ENCODE measurements at regions not wholly inside any gene's neighbourhood (a gene's known extent, or its start where the extent isn't known, plus 50 kb on each side); places are given as distances from the start of the nearest gene placed in this dataset.

DNA sequence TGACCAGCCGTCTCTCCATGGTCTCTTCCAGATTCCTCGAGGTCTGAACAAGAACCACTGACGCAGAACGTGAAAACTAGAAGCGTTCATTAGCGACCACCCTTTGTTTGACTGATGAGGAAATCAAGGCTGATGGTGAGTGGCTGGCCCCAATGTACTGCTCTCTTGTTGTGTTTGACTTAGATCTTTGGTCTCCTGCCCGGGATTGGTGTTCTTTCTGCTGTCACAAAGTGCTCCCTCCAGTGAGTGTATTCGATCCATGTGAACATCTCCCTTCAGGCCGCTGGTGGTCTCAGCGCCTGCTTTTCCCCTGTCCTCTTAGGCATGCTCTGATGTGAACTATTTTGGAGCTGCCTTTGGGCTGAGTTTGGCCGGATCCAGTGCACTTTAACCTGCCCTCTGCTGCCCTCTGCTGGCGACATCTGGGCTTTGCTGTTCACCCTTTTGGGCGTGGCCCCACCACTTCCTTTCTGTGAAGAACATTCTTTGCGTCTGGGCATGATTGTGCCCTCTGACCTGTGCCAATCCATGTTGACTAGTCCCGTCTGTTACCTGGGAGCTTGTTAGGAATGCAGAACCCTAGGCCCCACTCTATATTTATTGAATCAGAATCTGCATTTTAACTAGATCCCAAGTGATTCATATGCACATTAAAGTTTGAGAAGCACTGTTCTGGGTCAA, 279.1 kb downstream of the TTC6 start (continued):
- TF ChIP-seq, protein P1, sequence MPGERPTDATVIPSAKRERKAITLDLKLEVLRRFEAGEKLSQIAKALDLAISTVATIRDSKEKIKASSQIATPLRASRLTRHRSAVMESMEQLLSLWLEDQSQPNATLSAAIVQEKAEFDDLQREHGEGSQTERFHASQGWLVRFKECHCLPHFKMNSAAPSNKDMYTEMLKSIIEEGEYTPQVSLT (CRISPR knock-in tag; IDR thresholded peaks at IDR 0.05; ENCODE audit: borderline replicate concordance, low read depth), result no peak
- TF ChIP-seq KLF11 (CRISPR knock-in tag; IDR thresholded peaks at IDR 0.05), result no peak
- TF ChIP-seq AGO2 (optimal IDR thresholded peaks at IDR 0.05; ENCODE audit: low read depth, low read length), result no peak
- 0 out of 4 replicates have a peak, but pooled peaks of 1 of the 2 experiments have one; percentile 13 for TF ChIP-seq MAFK (conservative IDR thresholded peaks at IDR 0.05 in 1 of 2, IDR thresholded peaks at IDR 0.05 in 1 of 2; ENCODE audit: low read length in 2 of 2)
- peak; percentile 67; the same call in 1 of the 2 replicates for TF ChIP-seq ZNF335 (CRISPR knock-in tag; IDR thresholded peaks at IDR 0.05)
- peak; percentile 91 for TF ChIP-seq ELF3 (CRISPR knock-in tag; IDR thresholded peaks at IDR 0.05)
- peak; percentile 83 for TF ChIP-seq ZNF333 (CRISPR knock-in tag; IDR thresholded peaks at IDR 0.05; ENCODE audit: borderline replicate concordance)
- TF ChIP-seq, protein P2, sequence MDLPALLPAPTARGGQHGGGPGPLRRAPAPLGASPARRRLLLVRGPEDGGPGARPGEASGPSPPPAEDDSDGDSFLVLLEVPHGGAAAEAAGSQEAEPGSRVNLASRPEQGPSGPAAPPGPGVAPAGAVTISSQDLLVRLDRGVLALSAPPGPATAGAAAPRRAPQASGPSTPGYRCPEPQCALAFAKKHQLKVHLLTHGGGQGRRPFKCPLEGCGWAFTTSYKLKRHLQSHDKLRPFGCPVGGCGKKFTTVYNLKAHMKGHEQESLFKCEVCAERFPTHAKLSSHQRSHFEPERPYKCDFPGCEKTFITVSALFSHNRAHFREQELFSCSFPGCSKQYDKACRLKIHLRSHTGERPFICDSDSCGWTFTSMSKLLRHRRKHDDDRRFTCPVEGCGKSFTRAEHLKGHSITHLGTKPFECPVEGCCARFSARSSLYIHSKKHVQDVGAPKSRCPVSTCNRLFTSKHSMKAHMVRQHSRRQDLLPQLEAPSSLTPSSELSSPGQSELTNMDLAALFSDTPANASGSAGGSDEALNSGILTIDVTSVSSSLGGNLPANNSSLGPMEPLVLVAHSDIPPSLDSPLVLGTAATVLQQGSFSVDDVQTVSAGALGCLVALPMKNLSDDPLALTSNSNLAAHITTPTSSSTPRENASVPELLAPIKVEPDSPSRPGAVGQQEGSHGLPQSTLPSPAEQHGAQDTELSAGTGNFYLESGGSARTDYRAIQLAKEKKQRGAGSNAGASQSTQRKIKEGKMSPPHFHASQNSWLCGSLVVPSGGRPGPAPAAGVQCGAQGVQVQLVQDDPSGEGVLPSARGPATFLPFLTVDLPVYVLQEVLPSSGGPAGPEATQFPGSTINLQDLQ (CRISPR knock-in tag; IDR thresholded peaks at IDR 0.05), result no peak
- TF ChIP-seq THYN1 (CRISPR knock-in tag; IDR thresholded peaks at IDR 0.05; ENCODE audit: borderline replicate concordance, low read depth), result no peak
- TF ChIP-seq RFXAP (CRISPR knock-in tag; IDR thresholded peaks at IDR 0.05; ENCODE audit: borderline replicate concordance), result no peak; the same call in 1 of the 2 replicates
- TF ChIP-seq ZSCAN21 (CRISPR knock-in tag; IDR thresholded peaks at IDR 0.05; ENCODE audit: borderline replicate concordance), result peak; percentile 75; the same call in 1 of the 2 replicates
- peak; percentile 84; the same call in 1 of the 2 replicates for TF ChIP-seq ZNF616 (CRISPR knock-in tag; IDR thresholded peaks at IDR 0.05; ENCODE audit: low read depth)
- no peak; the same call in 1 of the 2 replicates for TF ChIP-seq ZNF563 (CRISPR knock-in tag; IDR thresholded peaks at IDR 0.05)
- TF ChIP-seq, protein P3, sequence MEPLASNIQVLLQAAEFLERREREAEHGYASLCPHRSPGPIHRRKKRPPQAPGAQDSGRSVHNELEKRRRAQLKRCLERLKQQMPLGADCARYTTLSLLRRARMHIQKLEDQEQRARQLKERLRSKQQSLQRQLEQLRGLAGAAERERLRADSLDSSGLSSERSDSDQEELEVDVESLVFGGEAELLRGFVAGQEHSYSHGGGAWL (CRISPR knock-in tag; IDR thresholded peaks at IDR 0.05), result peak; percentile 68; the same call in 1 of the 2 replicates
- TF ChIP-seq SRSF4 (IDR thresholded peaks at IDR 0.05; ENCODE audit: low read depth, low read length, poor library complexity, severe bottlenecking), result no peak
- TF ChIP-seq CC2D1A (CRISPR knock-in tag; IDR thresholded peaks at IDR 0.05), result peak; percentile 82; the same call in 1 of the 2 replicates
- no peak for TF ChIP-seq SP2 (CRISPR knock-in tag; IDR thresholded peaks at IDR 0.05)
- peak; percentile 69; the same call in 1 of the 2 replicates for TF ChIP-seq SP4 (CRISPR knock-in tag; IDR thresholded peaks at IDR 0.05)
- TF ChIP-seq NR3C1 (CRISPR knock-in tag; IDR thresholded peaks at IDR 0.05), result no peak
- TF ChIP-seq GZF1 (CRISPR knock-in tag; IDR thresholded peaks at IDR 0.05), result no peak; the same call in 1 of the 2 replicates
- TF ChIP-seq, protein P4, sequence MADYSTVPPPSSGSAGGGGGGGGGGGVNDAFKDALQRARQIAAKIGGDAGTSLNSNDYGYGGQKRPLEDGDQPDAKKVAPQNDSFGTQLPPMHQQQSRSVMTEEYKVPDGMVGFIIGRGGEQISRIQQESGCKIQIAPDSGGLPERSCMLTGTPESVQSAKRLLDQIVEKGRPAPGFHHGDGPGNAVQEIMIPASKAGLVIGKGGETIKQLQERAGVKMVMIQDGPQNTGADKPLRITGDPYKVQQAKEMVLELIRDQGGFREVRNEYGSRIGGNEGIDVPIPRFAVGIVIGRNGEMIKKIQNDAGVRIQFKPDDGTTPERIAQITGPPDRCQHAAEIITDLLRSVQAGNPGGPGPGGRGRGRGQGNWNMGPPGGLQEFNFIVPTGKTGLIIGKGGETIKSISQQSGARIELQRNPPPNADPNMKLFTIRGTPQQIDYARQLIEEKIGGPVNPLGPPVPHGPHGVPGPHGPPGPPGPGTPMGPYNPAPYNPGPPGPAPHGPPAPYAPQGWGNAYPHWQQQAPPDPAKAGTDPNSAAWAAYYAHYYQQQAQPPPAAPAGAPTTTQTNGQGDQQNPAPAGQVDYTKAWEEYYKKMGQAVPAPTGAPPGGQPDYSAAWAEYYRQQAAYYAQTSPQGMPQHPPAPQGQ (CRISPR knock-in tag; IDR thresholded peaks at IDR 0.05; ENCODE audit: borderline replicate concordance), result no peak
- no peak for TF ChIP-seq ZNF24 (IDR thresholded peaks at IDR 0.05)
- no peak; the same call in 1 of the 2 replicates for TF ChIP-seq ZNF607 (CRISPR knock-in tag; IDR thresholded peaks at IDR 0.05; ENCODE audit: borderline replicate concordance)
- no peak for TF ChIP-seq SNAPC2 (CRISPR knock-in tag; IDR thresholded peaks at IDR 0.05)
- TF ChIP-seq ATF7-NPFF (CRISPR knock-in tag; IDR thresholded peaks at IDR 0.05; ENCODE audit: low read depth), result no peak; the same call in 1 of the 2 replicates
